GM12878 (cell line): ENCODE measurements at regions not wholly inside any gene's neighbourhood (a gene's known extent, or its start where the extent isn't known, plus 50 kb on each side); places are given as distances from the start of the nearest gene placed in this dataset.
"Not testable (repeated sequence)": the region's sequence is repeated elsewhere in the genome, so short reads cannot be mapped to it uniquely, and the experiment has no call there.

Experiments used
- ATAC-seq: fragments of 200-7000 bp; cut with Tn5 transposase; 3 replicates; pipeline ENCODE4 v1.9.1; 2020; ENCODE audit warnings: mild to moderate bottlenecking, moderate library complexity
- BruUV-seq: library from RNA; stranded (reverse); fragments of 400-500 nt; replicated peaks from 2 replicates; lab custom pipeline; 2021; lab: Mats Ljungman, UMichigan
- CTCF ChIA-PET: fragments of 300-600 bp; sonication (Branson Sonifier 250); formaldehyde crosslinking; extraction: SDS; loops from one replicate; lab custom pipeline; 2021; ENCODE audit warnings: inconsistent platforms; lab: Yijun Ruan, JAX
- POLR2A ChIA-PET: fragments of 350-600 bp; formaldehyde crosslinking; extraction: SDS; loops from one replicate; lab custom pipeline; 2021; ENCODE audit warnings: inconsistent platforms; lab: Charles Lee
- RAD21 ChIA-PET: fragments of 300-600 bp; sonication (Branson Sonifier 250); formaldehyde crosslinking; loops from one replicate; lab custom pipeline; 2023; ENCODE audit warnings: antibody characterized with exemption; ENCODE audit not compliant: unreplicated experiment; lab: Charles Lee
- SMC1A ChIA-PET: fragments of 300-600 bp; sonication (Branson Sonifier 250); formaldehyde crosslinking; loops from one replicate; lab custom pipeline; 2023; ENCODE audit not compliant: unreplicated experiment, uncharacterized antibody; lab: Charles Lee
- DNase-seq: peaks from one replicate; pipeline ENCODE4 v3.0.0-alpha.2; 2011; ENCODE audit warnings: low read depth, low spot score
- FAIRE-seq: peaks from 3 replicates; lab custom pipeline; 2011; peaks lifted over from hg19 to GRCh38; lab: Jason Lieb, UNC
- H2AFZ ChIP-seq: 2 replicates; pipeline ENCODE4 v1.6.0; 2011; ENCODE audit warnings: low read depth, low read length, control low read depth; ENCODE audit not compliant: control insufficient read depth
- H3K27ac ChIP-seq: 2 replicates; pipeline ENCODE4 v1.5.1; 2011; ENCODE audit warnings: control low read depth; ENCODE audit not compliant: control insufficient read depth, insufficient read depth
- H3K27me3 ChIP-seq, 2 experiments: replicated peaks in 1 of 2; 2 replicates each; pipeline versions ENCODE4 v1.6.0 to v1.6.1; 2011; ENCODE audit warnings: low read length in 1 of 2; ENCODE audit not compliant: control insufficient read depth in 2 of 2, insufficient read depth in 2 of 2
- H3K36me3 ChIP-seq, 2 experiments: 2 replicates each; pipeline ENCODE4 v1.5.1; 2011; ENCODE audit warnings: low read length in 1 of 2; ENCODE audit not compliant: control insufficient read depth in 2 of 2, insufficient read depth in 2 of 2
- H3K4me1 ChIP-seq: 2 replicates; pipeline ENCODE4 v1.6.1; 2011; ENCODE audit warnings: mild to moderate bottlenecking, low read length, moderate library complexity, mixed read lengths; ENCODE audit not compliant: control insufficient read depth, insufficient read depth
- H3K4me2 ChIP-seq: 2 replicates; pipeline ENCODE4 v1.6.0; 2011; ENCODE audit warnings: control low read depth; ENCODE audit not compliant: control insufficient read depth, insufficient read depth
- H3K4me3 ChIP-seq: fragments of 200-600 bp; sonication (generic); 2 replicates; pipeline ENCODE4 v1.5.1; 2016
- H3K79me2 ChIP-seq: 2 replicates; pipeline ENCODE4 v1.6.0; 2011; ENCODE audit warnings: low read length; ENCODE audit not compliant: control insufficient read depth, insufficient read depth
- H3K9ac ChIP-seq: 2 replicates; pipeline ENCODE4 v1.8.0; 2011; ENCODE audit warnings: low read length, control low read depth, mixed read lengths; ENCODE audit not compliant: control insufficient read depth, insufficient read depth
- H3K9me3 ChIP-seq: replicated peaks from 3 replicates; pipeline ENCODE4 v1.5.1; 2011; ENCODE audit warnings: mild to moderate bottlenecking, low read length; ENCODE audit not compliant: control insufficient read depth, insufficient read depth
- H4K20me1 ChIP-seq: 2 replicates; pipeline ENCODE4 v1.6.0; 2011; ENCODE audit not compliant: control insufficient read depth, insufficient read depth
- BCL11A ChIP-seq: IDR thresholded peaks from 2 replicates; pipeline ENCODE4 v1.6.1; 2011; ENCODE audit warnings: low read depth, low read length
- RELA ChIP-seq: fragments of 450-650 bp; IDR thresholded peaks from 2 replicates; pipeline ENCODE4 v1.8.0; 2014; ENCODE audit warnings: borderline replicate concordance; ENCODE audit not compliant: partially characterized antibody
- TARDBP ChIP-seq: IDR thresholded peaks from 2 replicates; pipeline ENCODE4 v1.6.1; 2016; ENCODE audit warnings: borderline replicate concordance
- WRNIP1 ChIP-seq: IDR thresholded peaks from 2 replicates; pipeline ENCODE4 v1.6.1; 2011; ENCODE audit warnings: low read depth, low read length, improper control_type of control experiment, borderline replicate concordance
- WGBS: methylation state at CpG from one replicate; pipeline ENCODE4 v1.1.6; 2016; ENCODE audit warnings: low lambda C conversion rate; ENCODE audit not compliant: insufficient replicate concordance, insufficient coverage; ENCODE audit errors: missing lambda C conversion rate; 5-methylcytosine and 5-hydroxymethylcytosine counted together
- in situ Hi-C: fragments of 300-500 bp; cut with MboI; formaldehyde crosslinking; loops from 9 replicates; pipeline ENCODE4 v1.14.3; 2018; ENCODE audit warnings: mixed read lengths
- intact Hi-C: fragments of 100-400 bp; cut with micrococcal nuclease; formaldehyde crosslinking; loops from one replicate; pipeline ENCODE4 v1.14.2; 2022; ENCODE audit not compliant: unreplicated experiment
- TF ChIP-seq, protein P1 (sequence below): IDR thresholded peaks from 2 replicates; pipeline ENCODE4 v1.6.1; 2011; ENCODE audit warnings: low read depth, mild to moderate bottlenecking, low read length, moderate library complexity, borderline replicate concordance; ENCODE audit errors: extremely low read depth
- TF ChIP-seq, protein P2 (sequence below): IDR thresholded peaks from 2 replicates; pipeline ENCODE4 v1.6.1; 2012; ENCODE audit warnings: low read depth, low read length, improper control_type of control experiment
- TF ChIP-seq, protein P3 (sequence below): fragments of 450-650 bp; IDR thresholded peaks from 2 replicates; pipeline ENCODE4 v1.6.1; 2017; ENCODE audit warnings: mild to moderate bottlenecking, moderate library complexity

DNA sequence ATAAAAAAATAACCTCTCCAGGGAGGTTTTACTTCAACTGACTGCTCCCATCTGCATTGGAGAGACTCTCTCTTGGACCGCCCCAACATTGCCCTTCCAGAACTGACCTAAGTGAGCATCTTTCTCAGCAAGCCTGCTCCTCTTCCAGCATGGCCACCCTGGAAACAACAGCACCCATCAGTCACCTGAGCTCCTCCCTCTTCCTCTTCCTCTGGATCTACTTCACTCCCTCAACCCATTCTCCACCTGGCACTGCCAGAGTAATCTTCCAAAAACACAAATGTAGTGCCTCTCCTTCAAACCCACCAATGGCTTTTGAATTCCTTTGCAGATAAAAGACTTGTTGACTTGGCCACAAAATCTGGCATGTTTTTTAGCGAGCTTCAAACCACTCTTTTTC is 128.8 kb upstream of the NR2F2 start (continued):
- TF ChIP-seq TARDBP (no peak), RELA (no peak), WRNIP1 (no peak), BCL11A (no peak)
- TF ChIP-seq, protein P1, sequence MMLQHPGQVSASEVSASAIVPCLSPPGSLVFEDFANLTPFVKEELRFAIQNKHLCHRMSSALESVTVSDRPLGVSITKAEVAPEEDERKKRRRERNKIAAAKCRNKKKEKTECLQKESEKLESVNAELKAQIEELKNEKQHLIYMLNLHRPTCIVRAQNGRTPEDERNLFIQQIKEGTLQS: no peak
- TF ChIP-seq, protein P2, sequence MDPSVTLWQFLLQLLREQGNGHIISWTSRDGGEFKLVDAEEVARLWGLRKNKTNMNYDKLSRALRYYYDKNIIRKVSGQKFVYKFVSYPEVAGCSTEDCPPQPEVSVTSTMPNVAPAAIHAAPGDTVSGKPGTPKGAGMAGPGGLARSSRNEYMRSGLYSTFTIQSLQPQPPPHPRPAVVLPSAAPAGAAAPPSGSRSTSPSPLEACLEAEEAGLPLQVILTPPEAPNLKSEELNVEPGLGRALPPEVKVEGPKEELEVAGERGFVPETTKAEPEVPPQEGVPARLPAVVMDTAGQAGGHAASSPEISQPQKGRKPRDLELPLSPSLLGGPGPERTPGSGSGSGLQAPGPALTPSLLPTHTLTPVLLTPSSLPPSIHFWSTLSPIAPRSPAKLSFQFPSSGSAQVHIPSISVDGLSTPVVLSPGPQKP: no peak
- TF ChIP-seq, protein P3, sequence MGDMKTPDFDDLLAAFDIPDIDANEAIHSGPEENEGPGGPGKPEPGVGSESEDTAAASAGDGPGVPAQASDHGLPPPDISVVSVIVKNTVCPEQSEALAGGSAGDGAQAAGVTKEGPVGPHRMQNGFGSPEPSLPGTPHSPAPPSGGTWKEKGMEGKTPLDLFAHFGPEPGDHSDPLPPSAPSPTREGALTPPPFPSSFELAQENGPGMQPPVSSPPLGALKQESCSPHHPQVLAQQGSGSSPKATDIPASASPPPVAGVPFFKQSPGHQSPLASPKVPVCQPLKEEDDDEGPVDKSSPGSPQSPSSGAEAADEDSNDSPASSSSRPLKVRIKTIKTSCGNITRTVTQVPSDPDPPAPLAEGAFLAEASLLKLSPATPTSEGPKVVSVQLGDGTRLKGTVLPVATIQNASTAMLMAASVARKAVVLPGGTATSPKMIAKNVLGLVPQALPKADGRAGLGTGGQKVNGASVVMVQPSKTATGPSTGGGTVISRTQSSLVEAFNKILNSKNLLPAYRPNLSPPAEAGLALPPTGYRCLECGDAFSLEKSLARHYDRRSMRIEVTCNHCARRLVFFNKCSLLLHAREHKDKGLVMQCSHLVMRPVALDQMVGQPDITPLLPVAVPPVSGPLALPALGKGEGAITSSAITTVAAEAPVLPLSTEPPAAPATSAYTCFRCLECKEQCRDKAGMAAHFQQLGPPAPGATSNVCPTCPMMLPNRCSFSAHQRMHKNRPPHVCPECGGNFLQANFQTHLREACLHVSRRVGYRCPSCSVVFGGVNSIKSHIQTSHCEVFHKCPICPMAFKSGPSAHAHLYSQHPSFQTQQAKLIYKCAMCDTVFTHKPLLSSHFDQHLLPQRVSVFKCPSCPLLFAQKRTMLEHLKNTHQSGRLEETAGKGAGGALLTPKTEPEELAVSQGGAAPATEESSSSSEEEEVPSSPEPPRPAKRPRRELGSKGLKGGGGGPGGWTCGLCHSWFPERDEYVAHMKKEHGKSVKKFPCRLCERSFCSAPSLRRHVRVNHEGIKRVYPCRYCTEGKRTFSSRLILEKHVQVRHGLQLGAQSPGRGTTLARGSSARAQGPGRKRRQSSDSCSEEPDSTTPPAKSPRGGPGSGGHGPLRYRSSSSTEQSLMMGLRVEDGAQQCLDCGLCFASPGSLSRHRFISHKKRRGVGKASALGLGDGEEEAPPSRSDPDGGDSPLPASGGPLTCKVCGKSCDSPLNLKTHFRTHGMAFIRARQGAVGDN: no peak

DNA sequence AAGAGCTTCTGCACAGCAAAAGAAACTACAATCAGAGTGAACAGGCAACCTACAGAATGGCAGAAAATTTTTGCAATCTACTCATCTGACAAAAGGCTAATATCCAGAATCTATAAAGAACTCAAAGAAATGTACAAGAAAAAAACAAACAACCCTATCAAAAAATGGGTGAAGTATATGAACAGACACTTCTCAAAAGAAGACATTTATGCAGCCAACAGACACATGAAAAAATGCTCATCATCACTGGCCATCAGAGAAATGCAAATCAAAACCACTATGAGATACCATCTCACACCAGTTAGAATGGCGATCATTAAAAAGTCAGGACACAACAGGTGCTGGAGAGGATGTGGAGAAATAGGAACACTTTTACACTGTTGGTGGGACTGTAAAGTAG is 124.9 kb upstream of the NR2F2 start:
- H3K36me3 ChIP-seq, CTCF ChIA-PET, intact Hi-C loops, H3K4me3 ChIP-seq, H2AFZ ChIP-seq, H3K79me2 ChIP-seq, POLR2A ChIA-PET, DNase-seq, H3K27me3 ChIP-seq, H3K4me2 ChIP-seq, SMC1A ChIA-PET, H3K9me3 ChIP-seq, BruUV-seq, H3K9ac ChIP-seq, H3K27ac ChIP-seq, H3K4me1 ChIP-seq, H4K20me1 ChIP-seq, FAIRE-seq, in situ Hi-C loops, RAD21 ChIA-PET, ATAC-seq: not testable (repeated sequence)
- 89% methylated on average over 1 of the region's 1 CpG for WGBS
